ENCODE measurements at regions not wholly inside any gene's neighbourhood (a gene's known extent, or its start where the extent isn't known, plus 50 kb on each side); places are given as distances from the start of the nearest gene placed in this dataset.

DNA sequence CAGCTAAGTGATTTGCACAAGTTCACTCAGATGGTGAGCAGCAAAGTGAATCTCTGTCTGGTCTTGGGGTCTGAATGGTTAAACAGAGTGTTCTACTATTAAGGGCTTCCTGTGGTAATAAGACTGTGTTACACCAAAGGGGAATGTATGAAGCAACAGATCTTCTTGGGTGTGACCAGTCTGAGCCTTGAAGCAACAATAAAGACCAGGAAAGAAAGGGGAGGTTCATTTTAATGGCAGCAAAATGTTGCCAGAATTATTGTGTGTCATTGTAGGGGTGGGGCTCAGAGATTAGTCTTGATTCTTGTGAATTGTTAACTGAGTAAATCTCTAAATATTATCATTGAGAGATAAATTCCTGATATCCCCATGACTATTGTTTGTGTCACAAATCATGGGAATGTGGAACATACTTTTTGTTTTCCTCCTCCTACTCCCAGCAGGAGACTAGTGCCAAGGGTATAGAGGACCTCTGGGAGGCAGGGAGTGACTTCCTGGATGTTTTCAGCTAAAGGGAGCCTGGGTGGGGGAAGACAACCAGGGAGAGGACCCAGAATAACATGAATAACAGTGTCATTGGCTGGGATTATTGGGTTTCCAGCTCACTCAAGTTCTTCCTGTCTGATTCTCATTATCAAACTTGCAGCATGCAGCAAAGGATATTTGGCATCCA lies 141.4 kb upstream of the PAK3 start:
- TF ChIP-seq RAD21 (conservative IDR thresholded peaks at IDR 0.05) (no peak), EP300 (conservative IDR thresholded peaks at IDR 0.05; ENCODE audit: poor library complexity, severe bottlenecking) (no peak), SMC3 (conservative IDR thresholded peaks at IDR 0.05; ENCODE audit: poor library complexity) (no peak), TAF1 (IDR thresholded peaks at IDR 0.05; ENCODE audit: low read depth) (no peak), EZH2 (IDR thresholded peaks at IDR 0.05; ENCODE audit: borderline replicate concordance, insufficient read depth, low read length, poor library complexity, severe bottlenecking) (no peak), POLR2AphosphoS5 (IDR thresholded peaks at IDR 0.05) (no peak), MXI1 (conservative IDR thresholded peaks at IDR 0.05; ENCODE audit: poor library complexity, severe bottlenecking) (no peak)
- TF ChIP-seq, protein P1, sequence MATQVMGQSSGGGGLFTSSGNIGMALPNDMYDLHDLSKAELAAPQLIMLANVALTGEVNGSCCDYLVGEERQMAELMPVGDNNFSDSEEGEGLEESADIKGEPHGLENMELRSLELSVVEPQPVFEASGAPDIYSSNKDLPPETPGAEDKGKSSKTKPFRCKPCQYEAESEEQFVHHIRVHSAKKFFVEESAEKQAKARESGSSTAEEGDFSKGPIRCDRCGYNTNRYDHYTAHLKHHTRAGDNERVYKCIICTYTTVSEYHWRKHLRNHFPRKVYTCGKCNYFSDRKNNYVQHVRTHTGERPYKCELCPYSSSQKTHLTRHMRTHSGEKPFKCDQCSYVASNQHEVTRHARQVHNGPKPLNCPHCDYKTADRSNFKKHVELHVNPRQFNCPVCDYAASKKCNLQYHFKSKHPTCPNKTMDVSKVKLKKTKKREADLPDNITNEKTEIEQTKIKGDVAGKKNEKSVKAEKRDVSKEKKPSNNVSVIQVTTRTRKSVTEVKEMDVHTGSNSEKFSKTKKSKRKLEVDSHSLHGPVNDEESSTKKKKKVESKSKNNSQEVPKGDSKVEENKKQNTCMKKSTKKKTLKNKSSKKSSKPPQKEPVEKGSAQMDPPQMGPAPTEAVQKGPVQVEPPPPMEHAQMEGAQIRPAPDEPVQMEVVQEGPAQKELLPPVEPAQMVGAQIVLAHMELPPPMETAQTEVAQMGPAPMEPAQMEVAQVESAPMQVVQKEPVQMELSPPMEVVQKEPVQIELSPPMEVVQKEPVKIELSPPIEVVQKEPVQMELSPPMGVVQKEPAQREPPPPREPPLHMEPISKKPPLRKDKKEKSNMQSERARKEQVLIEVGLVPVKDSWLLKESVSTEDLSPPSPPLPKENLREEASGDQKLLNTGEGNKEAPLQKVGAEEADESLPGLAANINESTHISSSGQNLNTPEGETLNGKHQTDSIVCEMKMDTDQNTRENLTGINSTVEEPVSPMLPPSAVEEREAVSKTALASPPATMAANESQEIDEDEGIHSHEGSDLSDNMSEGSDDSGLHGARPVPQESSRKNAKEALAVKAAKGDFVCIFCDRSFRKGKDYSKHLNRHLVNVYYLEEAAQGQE (IDR thresholded peaks at IDR 0.05; ENCODE audit: borderline replicate concordance) = no peak
- TF ChIP-seq, protein P2, sequence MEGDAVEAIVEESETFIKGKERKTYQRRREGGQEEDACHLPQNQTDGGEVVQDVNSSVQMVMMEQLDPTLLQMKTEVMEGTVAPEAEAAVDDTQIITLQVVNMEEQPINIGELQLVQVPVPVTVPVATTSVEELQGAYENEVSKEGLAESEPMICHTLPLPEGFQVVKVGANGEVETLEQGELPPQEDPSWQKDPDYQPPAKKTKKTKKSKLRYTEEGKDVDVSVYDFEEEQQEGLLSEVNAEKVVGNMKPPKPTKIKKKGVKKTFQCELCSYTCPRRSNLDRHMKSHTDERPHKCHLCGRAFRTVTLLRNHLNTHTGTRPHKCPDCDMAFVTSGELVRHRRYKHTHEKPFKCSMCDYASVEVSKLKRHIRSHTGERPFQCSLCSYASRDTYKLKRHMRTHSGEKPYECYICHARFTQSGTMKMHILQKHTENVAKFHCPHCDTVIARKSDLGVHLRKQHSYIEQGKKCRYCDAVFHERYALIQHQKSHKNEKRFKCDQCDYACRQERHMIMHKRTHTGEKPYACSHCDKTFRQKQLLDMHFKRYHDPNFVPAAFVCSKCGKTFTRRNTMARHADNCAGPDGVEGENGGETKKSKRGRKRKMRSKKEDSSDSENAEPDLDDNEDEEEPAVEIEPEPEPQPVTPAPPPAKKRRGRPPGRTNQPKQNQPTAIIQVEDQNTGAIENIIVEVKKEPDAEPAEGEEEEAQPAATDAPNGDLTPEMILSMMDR (IDR thresholded peaks at IDR 0.05; ENCODE audit: poor library complexity, severe bottlenecking) = no peak
- Histone ChIP-seq H3K27me3 (ENCODE audit: insufficient read depth, low read depth, low read length) (no peaks in the 10 kb centered on the region), H3K4me3 (ENCODE audit: low read length) (no peak overlapping the region), H3K27ac (ENCODE audit: low read length) (no peak overlapping the region), H3K9me2 (ENCODE audit: insufficient read depth, low read length) (no peaks in the 10 kb centered on the region), H3K4me2 (ENCODE audit: low read length) (no peak overlapping the region), H3F3A (ENCODE audit: insufficient read depth, low read length, poor library complexity, severe bottlenecking) (no peaks in the 10 kb centered on the region), H3K9me3 (ENCODE audit: low read length) (no peaks in the 10 kb centered on the region), H2AFZ (ENCODE audit: low read depth, low read length) (no peak overlapping the region), H3K79me2 (replicated peaks; ENCODE audit: insufficient read depth, low read length) (peaks cover 18% of the 10 kb centered on the region), H3K9ac (ENCODE audit: low read length) (no peak overlapping the region), H4K20me1 (ENCODE audit: insufficient read depth) (no peaks in the 10 kb centered on the region), H3K36me3 (ENCODE audit: insufficient read depth, low read length) (no peaks in the 10 kb centered on the region)

DNA sequence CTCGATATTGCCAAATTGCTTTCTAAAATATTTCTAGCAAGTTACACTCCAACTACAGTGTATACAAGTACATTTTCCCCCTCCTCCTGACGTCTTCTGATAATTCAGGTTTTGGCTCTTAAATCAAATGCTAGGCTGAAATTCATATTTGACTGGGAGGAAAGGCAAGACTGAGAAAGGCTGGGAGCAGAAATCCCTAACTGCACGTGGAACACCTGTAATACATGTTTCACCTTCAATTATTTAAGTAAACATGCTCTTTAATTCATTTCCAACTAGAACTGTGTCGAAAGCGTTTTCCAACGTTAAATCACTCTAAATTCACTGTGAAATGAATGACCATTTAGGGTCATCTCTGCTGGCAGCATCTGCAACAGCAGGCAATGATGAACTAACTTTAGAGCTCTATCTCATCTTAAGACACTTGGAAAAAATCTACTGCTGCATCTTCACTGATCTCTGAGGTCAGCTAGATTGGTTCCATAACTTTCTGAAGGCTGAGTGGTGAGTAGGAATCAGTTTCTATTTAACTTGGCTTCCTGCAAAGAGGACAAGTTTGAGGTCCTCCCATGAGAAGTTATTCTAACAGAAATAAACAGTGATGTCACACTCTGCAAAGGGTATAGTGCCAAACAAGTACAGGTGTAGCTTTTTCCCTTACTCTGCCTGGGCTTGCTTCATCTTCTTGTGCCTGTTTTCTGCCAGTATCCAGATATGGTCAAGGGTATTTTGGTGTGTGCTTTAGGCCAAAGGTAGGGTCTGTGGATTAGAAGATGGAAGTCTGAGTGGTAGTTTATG lies 144.3 kb upstream of the PAK3 start:
- Histone ChIP-seq H3K9me3 (ENCODE audit: low read length) (no peaks in the 10 kb centered on the region), H3F3A (ENCODE audit: insufficient read depth, low read length, poor library complexity, severe bottlenecking) (no peaks in the 10 kb centered on the region), H3K9me2 (ENCODE audit: insufficient read depth, low read length) (no peaks in the 10 kb centered on the region), H3K27ac (ENCODE audit: low read length) (no peak overlapping the region), H3K36me3 (ENCODE audit: insufficient read depth, low read length) (no peaks in the 10 kb centered on the region), H3K4me2 (ENCODE audit: low read length) (no peak overlapping the region), H3K27me3 (ENCODE audit: insufficient read depth, low read depth, low read length) (no peaks in the 10 kb centered on the region), H3K79me2 (replicated peaks; ENCODE audit: insufficient read depth, low read length) (peaks cover 29% of the 10 kb centered on the region), H3K4me3 (ENCODE audit: low read length) (no peak overlapping the region), H2AFZ (ENCODE audit: low read depth, low read length) (no peak overlapping the region), H4K20me1 (ENCODE audit: insufficient read depth) (no peaks in the 10 kb centered on the region), H3K9ac (ENCODE audit: low read length) (no peak overlapping the region)
- TF ChIP-seq EZH2 (IDR thresholded peaks at IDR 0.05; ENCODE audit: borderline replicate concordance, insufficient read depth, low read length, poor library complexity, severe bottlenecking) = no peak
- TF ChIP-seq, protein P2 (IDR thresholded peaks at IDR 0.05; ENCODE audit: poor library complexity, severe bottlenecking) = no peak

All from neural cell (in vitro differentiated cells).